HG02938 (cell line): ENCODE measurements at regions not wholly inside any gene's neighbourhood (a gene's known extent, or its start where the extent isn't known, plus 50 kb on each side); places are given as distances from the start of the nearest gene placed in this dataset.
"Not testable (repeated sequence)": the region's sequence is repeated elsewhere in the genome, so short reads cannot be mapped to it uniquely, and the experiment has no call there.

Experiments
- ATAC-seq: cut with Tn5 transposase; IDR thresholded peaks from one replicate; pipeline ENCODE4 v1.9.1; 2021; ENCODE audit warnings: mild to moderate bottlenecking, moderate library complexity; ENCODE audit not compliant: unreplicated experiment

DNA sequence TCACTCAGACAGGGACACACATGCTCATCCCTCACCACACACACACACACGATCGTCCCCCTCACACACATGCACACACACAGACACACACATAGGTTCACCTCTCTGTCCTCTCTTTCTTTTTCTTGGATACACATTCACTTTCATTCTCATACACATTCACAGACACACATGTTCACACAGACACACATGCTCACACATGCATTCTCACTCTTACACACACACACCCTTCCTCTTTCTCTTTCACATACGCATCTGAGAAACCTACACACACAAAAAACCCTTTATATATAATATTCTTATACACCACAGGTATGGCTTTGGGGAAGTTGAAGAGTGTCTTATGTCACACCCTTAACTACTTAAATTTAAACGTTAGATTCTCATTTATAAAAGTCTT, 248.6 kb upstream of the RUNX1 start:
- no peak for ATAC-seq

DNA sequence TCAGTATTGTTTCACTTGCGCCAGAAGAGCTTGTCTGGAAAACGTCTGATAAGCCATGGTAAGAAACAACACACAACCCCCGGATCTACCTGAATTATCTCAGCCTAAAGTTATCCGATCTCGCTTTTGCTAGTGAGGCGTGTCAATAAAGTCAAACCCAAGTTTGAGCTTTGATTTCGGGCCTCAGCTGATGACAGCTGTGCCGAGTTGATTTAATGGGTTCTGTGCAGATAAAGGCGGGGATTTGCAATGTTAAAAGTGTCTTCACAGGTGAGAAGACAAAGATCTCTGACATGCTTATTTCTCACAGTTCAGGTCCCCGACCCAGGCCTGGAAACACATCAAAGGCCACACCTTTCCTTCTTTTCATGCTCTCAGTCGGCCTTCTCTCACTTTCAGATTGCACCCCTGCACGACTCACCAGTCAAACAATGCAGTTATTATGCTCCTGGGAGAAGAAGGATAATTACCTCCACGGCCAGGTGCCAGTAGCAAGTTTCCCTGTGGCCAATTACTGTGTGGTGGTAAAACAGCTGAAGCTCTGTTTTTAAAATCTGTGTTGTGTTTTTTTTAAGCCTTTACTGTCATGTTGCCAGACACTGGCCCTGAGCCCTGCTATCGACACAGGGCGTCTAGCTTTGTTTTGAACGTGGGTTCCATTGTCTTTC, 245.3 kb upstream of the RUNX1 start:
- no peak for ATAC-seq

DNA sequence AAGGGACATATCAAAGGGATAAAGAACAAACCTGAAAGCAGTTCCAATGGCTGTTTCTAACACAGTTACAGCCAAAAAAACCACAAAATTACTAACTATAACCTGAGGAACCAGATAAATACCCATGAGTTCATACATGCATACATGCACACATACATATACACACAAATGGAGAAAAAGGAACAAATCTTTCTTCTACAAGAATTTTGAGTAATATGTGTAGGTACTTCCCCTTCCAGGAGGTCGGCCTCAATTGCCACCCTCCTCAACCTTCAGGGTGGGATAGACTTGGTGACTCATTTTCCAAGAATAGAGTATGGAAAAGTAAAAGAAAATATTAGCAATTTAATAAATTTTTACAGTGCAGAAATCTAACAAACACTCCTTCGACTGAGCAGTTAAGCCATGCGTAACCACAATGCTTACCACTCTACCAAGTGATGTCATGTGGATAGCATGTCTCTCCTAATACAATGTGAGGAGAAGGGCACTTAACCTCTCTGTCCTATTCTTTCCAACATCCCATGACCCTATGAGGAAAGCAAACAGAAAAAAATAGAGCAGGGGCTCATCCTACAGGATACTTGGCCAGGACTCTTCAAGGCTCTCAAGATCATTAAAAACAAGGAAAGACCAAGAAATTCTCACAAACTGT, 243.0 kb upstream of the RUNX1 start:
- no peak for ATAC-seq

DNA sequence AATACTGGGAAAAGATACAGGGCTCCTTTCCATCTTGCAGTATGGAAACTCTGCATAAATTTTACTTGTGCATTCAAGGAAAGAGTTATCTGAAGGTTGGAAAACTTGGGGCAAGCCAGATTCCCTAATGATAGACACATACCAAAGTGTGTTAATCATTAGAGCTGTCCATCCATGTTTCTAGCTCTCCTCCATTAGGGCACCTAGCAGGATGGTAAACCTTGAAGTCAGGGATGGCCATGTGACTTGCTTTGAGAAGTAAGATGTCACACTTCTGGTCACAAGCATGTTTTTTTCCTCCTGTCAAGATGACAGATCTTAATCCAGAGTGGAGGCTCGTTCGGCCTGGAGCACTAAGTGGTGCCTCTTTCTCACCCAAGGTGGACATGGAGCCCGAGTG, 241.9 kb upstream of the RUNX1 start:
- no peak for ATAC-seq

DNA sequence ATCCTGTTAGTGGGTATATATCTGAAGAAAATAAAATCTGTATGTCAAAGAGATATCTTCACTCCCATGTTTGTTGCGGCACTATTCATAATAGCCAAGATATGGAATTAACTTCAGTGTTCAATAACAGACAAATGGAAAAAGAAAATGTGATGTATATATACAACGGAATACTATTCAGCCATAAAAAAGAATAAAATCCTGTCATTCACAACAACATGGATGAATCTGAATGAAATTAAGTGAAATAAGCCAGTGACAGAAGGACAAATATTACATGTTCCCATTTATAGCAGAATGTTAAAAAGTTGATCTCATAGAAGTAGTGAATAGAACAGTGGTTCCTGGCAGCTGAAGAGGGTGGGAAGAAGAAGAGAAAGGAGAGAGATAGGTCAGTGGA, 239.1 kb upstream of the RUNX1 start:
- no peak for ATAC-seq

DNA sequence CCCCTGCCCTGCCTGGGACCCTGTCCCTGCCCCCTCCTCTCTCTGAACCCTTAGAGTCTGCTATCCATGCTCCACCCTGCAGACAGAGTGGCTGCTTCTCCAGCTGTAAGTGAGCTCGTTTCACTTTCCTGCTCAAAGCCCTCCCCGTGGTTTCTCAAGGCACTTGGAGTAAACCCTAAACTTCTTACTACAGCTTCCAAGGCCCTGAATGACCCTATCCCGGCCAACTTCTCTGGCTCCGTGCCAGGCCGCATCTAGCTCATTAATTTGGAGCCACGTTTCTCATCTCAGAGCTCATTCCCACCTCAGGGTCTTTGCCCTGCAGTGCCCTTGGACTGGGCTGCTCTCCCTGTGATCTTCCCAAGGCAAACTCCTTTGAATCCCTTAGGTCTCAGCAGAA, 235.1 kb upstream of the RUNX1 start:
- ATAC-seq: no peak

DNA sequence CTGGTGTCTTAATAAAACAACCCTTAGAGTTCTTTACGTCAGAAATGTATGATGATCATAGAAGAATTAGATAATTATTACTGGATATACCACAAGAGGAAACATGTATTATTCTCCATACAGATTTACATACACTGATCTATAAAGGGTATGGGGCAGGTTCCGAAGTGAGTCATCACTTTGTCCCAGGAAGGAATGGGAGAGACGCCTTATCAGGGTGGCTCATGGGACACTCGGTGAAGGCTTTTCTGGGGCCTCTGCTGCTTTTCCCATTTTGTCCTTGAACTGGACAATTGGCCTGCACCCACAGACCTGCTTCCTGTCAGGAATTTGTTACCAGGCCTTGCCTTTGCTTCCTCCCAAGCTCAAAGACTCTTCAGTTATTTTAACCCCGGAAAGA, 233.8 kb upstream of the RUNX1 start:
- no peak for ATAC-seq

DNA sequence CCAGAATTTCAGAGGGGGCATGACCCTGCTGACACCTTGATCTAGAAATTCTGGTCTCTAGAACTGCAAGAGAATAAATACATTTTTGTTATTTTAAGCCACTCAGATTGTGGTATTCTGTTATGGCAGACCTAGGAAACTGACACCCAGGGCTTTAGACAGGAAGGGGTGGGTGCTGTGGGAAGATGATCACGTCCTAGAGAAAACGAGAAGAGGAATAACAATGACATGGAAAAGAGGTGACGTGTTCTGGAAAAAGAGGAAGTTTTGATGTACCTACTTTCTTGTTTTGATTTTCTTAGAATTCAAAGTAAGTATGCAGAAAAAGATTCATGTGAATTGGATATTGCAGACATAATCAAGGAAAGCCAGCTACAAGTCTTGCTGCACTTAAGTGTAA, 232.9 kb upstream of the RUNX1 start:
- no peak for ATAC-seq

DNA sequence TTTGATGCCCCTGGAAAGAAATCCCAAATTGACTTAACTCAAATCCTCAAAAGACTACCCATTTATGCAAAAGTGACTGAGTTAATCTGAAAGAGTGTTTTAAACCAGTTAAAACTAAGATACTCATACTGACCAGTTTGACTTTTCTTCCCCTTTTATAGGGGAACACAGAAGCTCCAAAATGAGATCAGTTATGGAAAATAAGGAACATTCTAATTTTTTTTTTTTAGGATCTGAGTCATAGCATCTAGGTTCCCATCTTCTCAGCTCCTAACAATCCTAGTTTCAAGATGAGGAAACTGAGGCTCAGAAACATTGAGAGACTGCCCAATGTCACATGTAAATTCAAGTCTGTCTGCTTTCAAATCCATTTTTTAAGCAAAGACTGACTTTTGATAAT, 231.1 kb upstream of the RUNX1 start:
- ATAC-seq: no peak

DNA sequence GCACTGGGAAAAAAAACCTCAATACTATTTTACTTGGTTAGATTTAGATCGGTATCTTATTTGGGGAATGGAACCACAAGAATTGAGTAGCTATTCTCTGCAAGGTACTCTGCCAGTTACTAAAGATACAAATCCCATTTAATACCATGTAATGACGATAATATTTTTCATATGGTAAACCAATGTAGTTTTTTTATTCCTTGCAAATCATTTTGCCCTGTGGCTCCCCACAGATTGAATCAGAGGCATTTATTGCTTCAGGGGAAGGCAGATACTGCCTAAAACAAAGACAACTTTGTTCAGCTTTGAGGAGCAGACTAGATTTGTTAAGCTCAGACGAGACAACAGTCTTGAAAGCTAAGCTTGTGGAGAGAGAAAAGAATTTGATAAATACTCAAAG, 226.7 kb upstream of the RUNX1 start:
- ATAC-seq: no peak

DNA sequence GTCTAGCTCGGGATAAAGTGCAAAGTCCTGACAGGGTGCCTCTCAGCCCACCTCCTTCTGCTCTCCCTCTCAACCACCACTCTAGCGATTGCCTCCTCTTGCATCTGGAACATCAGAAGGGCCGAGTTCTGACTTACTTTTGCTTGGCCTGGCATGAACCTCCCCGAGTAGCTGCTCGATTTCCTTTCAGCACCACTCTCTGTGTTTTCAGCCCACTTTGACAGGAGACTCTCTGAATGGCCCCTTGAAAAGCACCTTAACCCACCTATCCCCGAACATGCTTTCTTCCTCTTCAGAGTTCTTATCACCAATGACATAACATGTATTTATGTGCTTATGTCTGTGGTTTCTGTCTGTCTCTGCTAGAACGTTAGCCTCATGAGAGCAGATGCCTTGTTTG, 225.8 kb upstream of the RUNX1 start:
- ATAC-seq: no peak

DNA sequence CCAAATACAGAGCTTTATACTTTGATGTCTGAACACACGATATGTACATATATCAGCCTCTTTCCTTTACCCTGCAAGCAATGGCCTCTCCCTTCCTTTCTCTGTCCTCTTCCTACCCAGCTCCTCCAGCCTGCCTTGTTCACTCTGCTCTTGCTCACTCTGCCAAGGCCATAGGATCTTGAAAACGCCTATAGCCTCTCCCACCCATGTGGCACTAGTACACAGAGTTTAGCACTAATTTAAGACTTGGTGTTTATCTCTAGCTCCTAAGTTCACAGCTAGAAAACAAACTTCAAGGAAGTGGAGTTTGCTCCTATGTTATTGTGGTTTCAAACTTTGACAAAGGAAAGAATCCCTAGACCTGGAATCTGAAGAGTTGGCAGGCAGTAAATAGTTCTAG, 225.0 kb upstream of the RUNX1 start:
- no peak for ATAC-seq

DNA sequence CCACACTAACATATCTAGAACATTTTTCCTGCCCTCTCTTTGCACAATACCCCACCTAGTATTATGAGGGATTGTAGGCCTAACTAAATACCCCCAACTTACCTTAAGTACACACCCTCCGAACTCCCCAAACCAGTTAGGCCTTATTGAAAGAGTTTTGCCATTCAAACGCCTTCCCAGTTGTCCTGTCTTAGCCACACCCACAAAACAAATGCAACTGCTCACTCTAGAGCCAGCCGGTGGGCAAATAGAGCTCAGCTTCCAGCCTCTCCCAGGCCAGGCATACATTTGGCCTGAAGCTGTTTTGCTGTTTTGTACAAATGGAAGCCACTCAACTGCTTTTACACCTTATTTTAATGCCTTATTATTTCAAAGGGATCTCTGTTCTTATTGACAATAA, 224.2 kb upstream of the RUNX1 start:
- no peak for ATAC-seq

DNA sequence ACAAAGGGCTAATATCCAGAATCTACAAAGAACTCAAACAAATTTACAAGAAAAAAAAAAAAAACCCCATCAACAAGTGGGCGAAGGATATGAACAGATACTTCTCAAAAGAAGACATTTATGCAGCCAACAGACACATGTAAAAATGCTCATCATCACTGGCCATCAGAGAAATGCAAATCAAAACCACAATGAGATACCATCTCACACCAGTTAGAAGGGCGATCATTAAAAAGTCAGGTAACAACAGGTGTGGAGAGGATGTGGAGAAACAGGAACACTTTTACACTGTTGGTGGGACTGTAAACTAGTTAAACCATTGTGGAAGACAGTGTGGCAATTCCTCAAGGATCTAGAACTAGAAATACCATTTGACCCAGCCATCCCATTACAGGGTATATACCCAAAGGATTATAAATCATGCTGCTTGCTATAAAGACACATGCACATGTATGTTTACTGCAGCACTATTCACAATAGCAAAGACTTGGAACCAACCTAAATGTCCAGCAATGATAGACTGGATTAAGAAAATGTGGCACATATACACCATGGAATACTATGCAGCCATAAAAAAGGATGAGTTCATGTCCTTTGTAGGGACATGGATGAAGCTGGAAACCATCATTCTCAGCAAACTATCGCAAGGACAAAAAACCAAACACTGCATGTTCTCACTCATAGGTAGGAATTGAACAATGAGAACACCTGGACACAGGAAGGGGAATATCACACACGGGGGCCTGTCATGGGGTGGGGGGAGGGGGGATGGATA, 222.4 kb upstream of the RUNX1 start:
- ATAC-seq: not testable (repeated sequence)

DNA sequence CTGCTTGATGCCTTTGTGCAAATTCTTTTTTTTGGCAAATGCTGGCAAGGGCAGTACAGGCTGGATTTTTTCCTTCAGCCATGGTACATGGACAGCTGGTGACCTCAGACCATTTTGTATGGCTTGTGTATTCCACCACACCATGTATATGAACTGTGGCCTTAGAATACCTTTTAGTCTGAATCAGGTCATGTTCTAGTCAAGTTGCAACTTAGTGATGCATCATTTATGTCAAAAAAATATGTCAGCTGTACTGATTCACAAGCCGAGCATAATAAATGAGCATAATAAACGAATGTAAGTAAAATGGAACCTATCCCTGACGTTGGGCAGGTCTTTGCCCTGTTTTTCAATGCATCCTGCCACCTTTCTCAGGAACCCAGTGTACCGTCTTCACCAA, 219.7 kb upstream of the RUNX1 start:
- ATAC-seq: no peak

DNA sequence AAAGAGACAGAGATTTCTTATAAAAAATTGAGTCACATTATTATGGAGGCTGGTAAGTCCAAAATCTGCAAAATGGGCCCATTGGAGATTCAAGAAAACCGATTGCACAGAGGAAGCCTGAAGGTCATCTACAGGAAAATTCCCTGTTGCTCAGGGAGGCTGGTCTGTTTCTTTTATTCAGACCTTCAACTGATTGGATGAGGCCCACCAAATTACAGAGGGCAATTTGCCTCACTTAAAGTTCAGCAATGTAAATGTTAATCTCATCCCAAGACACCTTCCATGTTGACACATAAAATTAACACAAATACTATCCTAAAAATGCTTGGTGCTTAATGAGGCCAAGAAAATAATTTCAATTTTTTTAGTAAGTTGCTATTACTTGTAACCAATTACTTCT, 219.2 kb upstream of the RUNX1 start:
- no peak for ATAC-seq

DNA sequence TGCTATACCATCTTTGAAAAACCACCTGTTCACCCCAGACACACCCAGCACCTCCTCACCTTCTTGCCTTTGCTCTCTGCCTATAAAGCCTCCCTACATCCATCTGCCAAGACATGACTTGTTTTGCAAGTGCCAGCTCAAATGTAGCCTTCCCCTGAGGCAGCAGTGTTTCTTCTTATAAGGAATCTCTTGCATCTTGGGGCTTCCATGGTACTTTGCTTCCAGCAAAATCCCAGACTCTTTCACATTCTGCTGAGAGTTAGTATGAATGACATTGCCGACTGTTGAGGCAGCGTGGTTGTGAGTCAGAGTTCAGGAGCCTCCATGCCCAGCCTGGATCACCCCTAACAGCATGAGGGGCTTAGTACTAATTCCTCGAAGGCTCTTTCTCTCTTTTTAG, 217.4 kb upstream of the RUNX1 start:
- no peak for ATAC-seq

DNA sequence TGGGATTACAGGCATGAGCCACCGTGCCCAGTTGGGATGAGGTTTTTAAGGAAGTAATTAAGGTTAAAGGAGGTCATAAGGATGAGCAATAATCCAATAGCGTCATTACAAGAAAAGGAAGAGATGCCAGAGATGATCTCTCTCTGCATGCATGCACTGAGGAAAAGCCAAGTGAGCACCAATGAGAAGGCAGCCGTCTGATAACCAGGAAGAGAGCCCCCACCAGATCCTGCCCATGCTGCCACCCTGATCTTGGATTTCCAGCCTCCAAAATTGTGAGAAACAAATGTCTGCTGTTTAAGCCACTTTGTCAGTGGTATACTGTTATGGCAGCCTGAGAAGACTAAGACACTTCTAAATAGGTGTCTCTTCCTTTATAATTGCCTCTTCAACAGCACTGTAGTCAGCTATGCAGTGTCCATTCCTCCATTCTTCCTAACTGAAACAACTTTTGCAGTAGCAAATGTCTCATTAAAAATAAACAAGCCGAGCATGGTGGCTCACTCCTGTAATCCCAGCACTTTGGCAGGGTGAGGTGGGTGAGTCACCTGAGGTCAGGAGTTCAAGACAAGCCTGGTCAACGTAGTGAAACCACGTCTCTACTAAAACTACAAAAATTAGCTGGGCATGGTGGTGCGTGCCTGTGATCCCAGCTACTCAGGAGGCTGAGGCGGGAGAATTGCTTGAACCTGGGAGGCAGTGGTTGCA, 216.2 kb upstream of the RUNX1 start:
- no peak for ATAC-seq

DNA sequence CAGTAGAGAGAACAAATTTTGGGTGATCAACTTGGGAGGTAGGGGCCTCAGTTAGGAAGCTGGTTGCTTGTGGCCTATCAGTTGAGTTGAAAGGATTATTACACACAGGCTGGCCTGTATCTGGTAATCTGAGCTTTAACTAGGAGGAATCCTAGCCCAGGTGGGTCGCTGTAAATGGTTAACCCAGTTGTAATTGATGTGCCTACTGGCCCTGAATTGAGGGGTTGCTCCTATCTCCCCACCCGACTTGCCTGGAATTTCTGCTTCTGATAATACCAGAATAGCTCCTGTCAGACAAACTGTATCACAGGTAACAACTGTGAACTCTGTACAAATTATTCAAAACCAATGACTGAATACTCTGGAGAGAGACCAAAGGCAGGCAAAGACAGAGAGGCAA, 210.4 kb upstream of the RUNX1 start:
- ATAC-seq: no peak

DNA sequence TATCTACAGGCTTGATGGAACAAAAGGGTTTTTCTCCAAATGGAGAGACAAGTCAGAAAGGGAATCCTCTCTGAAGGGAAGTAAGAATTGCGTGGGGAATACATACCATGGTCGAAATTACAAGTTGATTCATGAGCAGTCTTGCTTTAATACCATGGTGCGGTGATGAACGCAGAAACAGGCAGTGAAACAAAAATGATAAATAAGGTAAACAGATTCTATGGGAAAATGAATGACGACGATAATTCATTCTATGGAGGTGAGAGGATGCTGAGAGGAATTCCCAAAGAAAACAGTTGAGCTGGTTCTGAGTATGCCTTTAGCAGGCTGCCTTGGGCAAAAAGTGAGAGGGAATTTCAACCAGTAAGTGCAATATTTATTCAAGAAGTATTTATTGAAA, 209.4 kb upstream of the RUNX1 start:
- ATAC-seq: no peak

DNA sequence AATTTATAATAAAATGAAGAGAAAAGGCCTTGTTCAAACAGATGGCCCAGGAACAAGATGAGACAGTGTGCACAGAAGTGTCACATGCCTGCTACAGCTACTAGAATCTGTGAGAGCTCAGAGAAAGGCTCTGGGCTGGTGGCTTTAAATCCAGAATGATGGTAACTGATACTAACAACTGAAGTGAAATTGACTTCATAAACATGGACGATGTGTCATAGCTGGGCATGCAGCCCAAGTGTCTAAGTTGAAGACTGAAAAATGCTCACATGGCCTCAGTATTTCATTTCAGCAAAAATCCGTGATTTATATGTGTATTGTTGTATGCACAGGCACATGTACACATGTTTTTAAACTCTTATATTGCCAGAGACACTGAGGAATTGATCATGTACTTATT, 208.3 kb upstream of the RUNX1 start:
- no peak for ATAC-seq
